ENCODE measurements at regions not wholly inside any gene's neighbourhood (a gene's known extent, or its start where the extent isn't known, plus 50 kb on each side); places are given as distances from the start of the nearest gene placed in this dataset.

GRCh38 chr2:138176862-138177439, 212.7 kb downstream of the HNMT start:
- peaks cover 3% of the 10 kb centered on the region for H3K36me3 Mint-ChIP-seq
- no peak overlapping the region for H3K27ac Mint-ChIP-seq
- no peak for DNase-seq (ENCODE audit: low spot score in 2 of 2)
- no peak for ATAC-seq (ENCODE audit: low read depth)
- no peaks in the 10 kb centered on the region for H3K9me3 Mint-ChIP-seq
- H3K27me3 Mint-ChIP-seq, result no peaks in the 10 kb centered on the region
- H3K4me3 Mint-ChIP-seq, result no peak overlapping the region
- no peaks in the 10 kb centered on the region for H3K4me1 Mint-ChIP-seq

- no peak overlapping the region for H3K4me3 Mint-ChIP-seq
- no peak overlapping the region for H3K27ac Mint-ChIP-seq
- H3K36me3 Mint-ChIP-seq, result peaks cover 3% of the 10 kb centered on the region
- ATAC-seq (ENCODE audit: low read depth) (no peak), DNase-seq (ENCODE audit: low spot score in 2 of 2) (no peak)
- no peaks in the 10 kb centered on the region for H3K27me3 Mint-ChIP-seq
- no peaks in the 10 kb centered on the region for H3K4me1 Mint-ChIP-seq
- no peaks in the 10 kb centered on the region for H3K9me3 Mint-ChIP-seq
Measured at GRCh38 chr2:138177693-138178092, 213.4 kb downstream of the HNMT start.

GRCh38 chr2:138180692-138181386, 216.6 kb downstream of the HNMT start:
- H3K9me3 Mint-ChIP-seq, result no peaks in the 10 kb centered on the region
- no peaks in the 10 kb centered on the region for H3K27me3 Mint-ChIP-seq
- H3K4me1 Mint-ChIP-seq, result no peaks in the 10 kb centered on the region
- no peak overlapping the region for H3K27ac Mint-ChIP-seq
- no peaks in the 10 kb centered on the region for H3K36me3 Mint-ChIP-seq
- ATAC-seq (ENCODE audit: low read depth) (no peak), DNase-seq (ENCODE audit: low spot score in 2 of 2) (no peak)
- no peak overlapping the region for H3K4me3 Mint-ChIP-seq

- no peak for ATAC-seq (ENCODE audit: low read depth)
- H3K4me3 Mint-ChIP-seq, result no peak overlapping the region
- no peaks in the 10 kb centered on the region for H3K36me3 Mint-ChIP-seq
- H3K27me3 Mint-ChIP-seq, result no peaks in the 10 kb centered on the region
- no peak for DNase-seq (ENCODE audit: low spot score in 2 of 2)
- no peaks in the 10 kb centered on the region for H3K4me1 Mint-ChIP-seq
- no peaks in the 10 kb centered on the region for H3K9me3 Mint-ChIP-seq
- H3K27ac Mint-ChIP-seq, result no peak overlapping the region
Measured at GRCh38 chr2:138182250-138182936, 218.1 kb downstream of the HNMT start.

- Mint-ChIP-seq H3K9me3 (no peaks in the 10 kb centered on the region), H3K4me3 (no peak overlapping the region), H3K36me3 (no peaks in the 10 kb centered on the region), H3K27me3 (no peaks in the 10 kb centered on the region), H3K4me1 (no peaks in the 10 kb centered on the region), H3K27ac (no peak overlapping the region)
- DNase-seq (ENCODE audit: low spot score in 2 of 2) (no peak), ATAC-seq (ENCODE audit: low read depth) (no peak)
Measured at GRCh38 chr2:138182937-138183312, 218.7 kb downstream of the HNMT start.

- H3K27me3 Mint-ChIP-seq, result no peaks in the 10 kb centered on the region
- DNase-seq (ENCODE audit: low spot score in 2 of 2) (no peak), ATAC-seq (ENCODE audit: low read depth) (no peak)
- no peaks in the 10 kb centered on the region for H3K9me3 Mint-ChIP-seq
- no peak overlapping the region for H3K4me3 Mint-ChIP-seq
- H3K27ac Mint-ChIP-seq, result no peak overlapping the region
- no peaks in the 10 kb centered on the region for H3K4me1 Mint-ChIP-seq
- H3K36me3 Mint-ChIP-seq, result no peaks in the 10 kb centered on the region
Measured at GRCh38 chr2:138183705-138184104, 219.4 kb downstream of the HNMT start.

GRCh38 chr2:138184428-138184827, 220.2 kb downstream of the HNMT start:
- H3K4me3 Mint-ChIP-seq, result no peak overlapping the region

GRCh38 chr2:138185827-138186226, 221.6 kb downstream of the HNMT start:
- Mint-ChIP-seq H3K27me3 (no peaks in the 10 kb centered on the region), H3K9me3 (no peaks in the 10 kb centered on the region), H3K36me3 (no peaks in the 10 kb centered on the region), H3K27ac (no peak overlapping the region), H3K4me3 (no peak overlapping the region), H3K4me1 (no peaks in the 10 kb centered on the region)
- no peak for DNase-seq (ENCODE audit: low spot score in 2 of 2)
- ATAC-seq (ENCODE audit: low read depth), result no peak

More at GRCh38 chr2:138184428-138184827, 220.2 kb downstream of the HNMT start:
- no peaks in the 10 kb centered on the region for H3K4me1 Mint-ChIP-seq
- H3K27me3 Mint-ChIP-seq, result no peaks in the 10 kb centered on the region
- H3K27ac Mint-ChIP-seq, result no peak overlapping the region
- DNase-seq (ENCODE audit: low spot score in 2 of 2) (no peak), ATAC-seq (ENCODE audit: low read depth) (no peak)
- no peaks in the 10 kb centered on the region for H3K36me3 Mint-ChIP-seq
- H3K9me3 Mint-ChIP-seq, result no peaks in the 10 kb centered on the region

- H3K9me3 Mint-ChIP-seq, result no peaks in the 10 kb centered on the region
- DNase-seq (ENCODE audit: low spot score in 2 of 2), result no peak
- no peak for ATAC-seq (ENCODE audit: low read depth)
- no peaks in the 10 kb centered on the region for H3K4me1 Mint-ChIP-seq
- no peak overlapping the region for H3K4me3 Mint-ChIP-seq
- H3K27ac Mint-ChIP-seq, result no peak overlapping the region
- no peaks in the 10 kb centered on the region for H3K36me3 Mint-ChIP-seq
- H3K27me3 Mint-ChIP-seq, result no peaks in the 10 kb centered on the region
Measured at GRCh38 chr2:138187221-138187620, 222.9 kb downstream of the HNMT start.

GRCh38 chr2:138190999-138191398, 226.7 kb downstream of the HNMT start:
- no peaks in the 10 kb centered on the region for H3K9me3 Mint-ChIP-seq
- ATAC-seq (ENCODE audit: low read depth) (no peak), DNase-seq (ENCODE audit: low spot score in 2 of 2) (no peak)
- H3K4me3 Mint-ChIP-seq, result no peak overlapping the region
- no peaks in the 10 kb centered on the region for H3K27me3 Mint-ChIP-seq
- H3K27ac Mint-ChIP-seq, result no peak overlapping the region
- no peaks in the 10 kb centered on the region for H3K36me3 Mint-ChIP-seq
- H3K4me1 Mint-ChIP-seq, result no peaks in the 10 kb centered on the region

- DNase-seq (ENCODE audit: low spot score in 2 of 2) (no peak), ATAC-seq (ENCODE audit: low read depth) (no peak)
- no peaks in the 10 kb centered on the region for H3K4me1 Mint-ChIP-seq
- H3K27ac Mint-ChIP-seq, result no peak overlapping the region
- no peak overlapping the region for H3K4me3 Mint-ChIP-seq
- no peaks in the 10 kb centered on the region for H3K27me3 Mint-ChIP-seq
- no peaks in the 10 kb centered on the region for H3K36me3 Mint-ChIP-seq
- no peaks in the 10 kb centered on the region for H3K9me3 Mint-ChIP-seq
Measured at GRCh38 chr2:138193416-138194213, 229.3 kb downstream of the HNMT start.

GRCh38 chr2:138201286-138201685, 237.0 kb downstream of the HNMT start:
- Mint-ChIP-seq H3K36me3 (no peaks in the 10 kb centered on the region), H3K27me3 (no peaks in the 10 kb centered on the region), H3K4me3 (no peak overlapping the region), H3K27ac (no peak overlapping the region), H3K9me3 (peaks cover 1% of the 10 kb centered on the region), H3K4me1 (no peaks in the 10 kb centered on the region)
- ATAC-seq (ENCODE audit: low read depth), result no peak
- DNase-seq (ENCODE audit: low spot score in 2 of 2), result no peak

- no peaks in the 10 kb centered on the region for H3K27me3 Mint-ChIP-seq
- H3K27ac Mint-ChIP-seq, result no peak overlapping the region
- no peak overlapping the region for H3K4me3 Mint-ChIP-seq
- no peaks in the 10 kb centered on the region for H3K36me3 Mint-ChIP-seq
- DNase-seq (ENCODE audit: low spot score in 2 of 2) (no peak), ATAC-seq (ENCODE audit: low read depth) (no peak)
- H3K9me3 Mint-ChIP-seq, result peaks cover 1% of the 10 kb centered on the region
- H3K4me1 Mint-ChIP-seq, result no peaks in the 10 kb centered on the region
Measured at GRCh38 chr2:138202762-138203161, 238.5 kb downstream of the HNMT start.

GRCh38 chr2:138205281-138205680, 241.0 kb downstream of the HNMT start:
- Mint-ChIP-seq H3K27ac (no peak overlapping the region), H3K4me1 (no peaks in the 10 kb centered on the region), H3K9me3 (peaks cover 1% of the 10 kb centered on the region), H3K36me3 (no peaks in the 10 kb centered on the region), H3K27me3 (no peaks in the 10 kb centered on the region), H3K4me3 (no peak overlapping the region)
- no peak for ATAC-seq (ENCODE audit: low read depth)
- DNase-seq (ENCODE audit: low spot score in 2 of 2), result no peak

Measured in memory B cell (primary cell).